RWPE1 (cell line): ENCODE measurements at regions not wholly inside any gene's neighbourhood (a gene's known extent, or its start where the extent isn't known, plus 50 kb on each side); places are given as distances from the start of the nearest gene placed in this dataset.

Experiments used
- CTCF ChIA-PET: fragments of 350-600 bp; sonication (Branson Sonifier 250); formaldehyde crosslinking; extraction: SDS; loops from one replicate; lab custom pipeline; 2021; lab: Yijun Ruan, JAX
- POLR2A ChIA-PET: fragments of 400-600 bp; formaldehyde crosslinking; extraction: SDS; loops from one replicate; lab custom pipeline; 2020; ENCODE audit warnings: antibody characterized with exemption; ENCODE audit not compliant: low non-redundant PET; lab: Yijun Ruan, JAX
- DNase-seq: peaks from one replicate; pipeline ENCODE4 v3.0.0; 2012; ENCODE audit warnings: low spot score
- H3K27ac ChIP-seq: fragments of 450-650 bp; 2 replicates; pipeline ENCODE4 v1.5.1; 2017
- CTCF ChIP-seq: fragments of 450-650 bp; conservative IDR thresholded peaks from 2 replicates; pipeline ENCODE4 v1.5.1; 2017; ENCODE audit warnings: low read depth, mild to moderate bottlenecking

DNA sequence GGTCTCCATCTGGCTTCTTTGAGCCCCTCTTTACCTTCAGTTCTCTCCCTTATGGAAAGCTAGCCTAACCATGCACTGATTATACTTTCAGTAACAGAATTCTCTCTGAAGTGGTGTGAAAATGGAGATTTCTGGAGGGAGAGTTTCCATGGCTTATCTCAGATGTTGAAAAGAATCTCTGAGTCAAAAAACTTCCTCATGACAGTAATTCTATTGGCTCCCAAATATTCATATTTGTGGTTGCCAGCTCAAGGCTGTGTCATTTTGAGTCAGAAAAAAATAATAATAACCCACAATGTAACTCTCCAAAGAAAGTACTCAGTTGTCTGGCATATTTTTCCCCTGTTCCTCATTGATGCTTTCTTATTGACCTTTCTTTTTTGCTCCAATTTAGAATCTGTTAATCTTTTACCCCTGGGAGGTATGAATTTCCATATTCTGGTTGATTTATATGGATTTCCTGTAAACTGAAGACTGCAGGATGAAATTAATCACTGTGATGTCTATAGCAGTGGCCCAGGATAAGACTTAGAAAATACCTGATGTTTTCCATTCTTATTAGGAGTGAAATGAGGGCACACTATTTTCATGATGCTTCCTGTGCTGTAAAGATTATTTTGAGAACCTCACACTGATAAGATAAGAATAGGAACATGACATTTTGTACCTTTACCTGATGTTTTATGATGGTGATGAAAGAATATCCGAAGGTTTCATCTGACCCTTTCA lies 149.5 kb upstream of the EPHA3 start:
- peak; percentile 27 for DNase-seq
- H3K27ac ChIP-seq, result no peak overlapping the region
- CTCF ChIA-PET, result interaction anchor here (0.6 kb wide), 2 partner anchors 362 to 1504 kb away, joined by 3 read pairs; no protein-coding TSS in a partner anchor
- no peak for TF ChIP-seq CTCF
- POLR2A ChIA-PET, result no interaction called here

GRCh38 chr3:88960019-88960418 lies 147.4 kb upstream of the EPHA3 start:
- no peak for DNase-seq
- TF ChIP-seq CTCF, result no peak
- H3K27ac ChIP-seq, result no peak overlapping the region
- CTCF ChIA-PET, result no interaction called here
- POLR2A ChIA-PET, result no interaction called here

DNA sequence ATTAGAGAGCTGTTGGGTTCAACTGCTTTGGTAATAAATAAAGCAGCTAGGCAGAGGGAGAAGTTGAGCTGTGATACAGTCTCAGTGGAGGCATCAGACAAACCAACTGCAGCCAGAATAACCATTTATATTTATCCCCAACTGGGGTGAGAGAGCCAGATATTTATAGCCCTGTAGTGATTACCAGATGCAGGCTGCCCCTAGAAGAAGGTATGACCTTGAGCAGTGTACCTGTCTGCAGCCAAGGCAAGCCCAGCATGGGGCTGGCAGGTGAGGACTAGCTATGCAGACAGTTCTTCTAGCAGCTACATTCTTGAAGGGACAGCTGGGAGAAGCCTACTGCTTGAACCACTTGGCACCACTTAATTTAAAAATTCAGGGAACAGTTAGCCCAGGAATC lies 144.4 kb upstream of the EPHA3 start:
- no peak overlapping the region for H3K27ac ChIP-seq
- CTCF ChIA-PET, result no interaction called here
- no peak for TF ChIP-seq CTCF
- DNase-seq, result no peak
- POLR2A ChIA-PET, result no interaction called here

DNA sequence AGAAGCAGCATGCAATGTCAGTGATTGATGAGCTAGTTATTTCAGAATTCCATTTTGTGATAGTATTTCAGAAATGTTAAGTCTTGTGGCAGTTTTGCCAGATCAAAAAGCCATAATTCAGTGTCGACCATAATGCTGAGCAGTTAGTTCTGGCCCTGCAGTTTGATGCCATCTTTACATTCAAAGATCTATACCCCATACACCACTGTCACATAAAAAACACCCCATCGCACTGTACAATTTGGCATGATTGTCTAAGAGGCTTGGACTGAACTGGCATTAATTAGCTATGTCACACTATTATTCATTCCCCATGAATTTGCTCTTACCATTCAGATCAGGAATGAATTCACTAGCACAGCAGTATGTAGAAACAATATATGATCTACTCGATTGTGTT lies 127.7 kb upstream of the EPHA3 start:
- no peak for DNase-seq
- POLR2A ChIA-PET, result no interaction called here
- no peak for TF ChIP-seq CTCF
- CTCF ChIA-PET, result no interaction called here
- no peak overlapping the region for H3K27ac ChIP-seq

DNA sequence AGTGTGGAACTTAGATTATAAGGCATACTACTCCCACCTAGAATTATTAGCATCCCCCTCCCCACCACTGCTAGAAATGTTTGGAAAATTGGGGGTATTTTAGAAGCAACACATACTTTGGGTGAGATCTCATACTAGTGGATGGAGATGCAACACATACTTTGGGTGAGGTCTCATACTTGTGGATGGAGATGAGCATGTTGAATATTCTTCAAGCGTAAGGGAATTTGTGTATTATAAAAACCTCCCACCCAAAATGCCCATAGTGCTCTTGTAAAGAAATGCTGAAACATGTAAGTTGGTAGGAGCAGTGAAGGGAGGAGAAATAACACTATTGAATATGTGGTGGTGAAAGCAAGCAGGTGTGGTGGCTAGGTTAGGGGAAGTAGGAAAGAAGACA lies 124.0 kb upstream of the EPHA3 start:
- POLR2A ChIA-PET, result no interaction called here
- CTCF ChIA-PET, result no interaction called here
- DNase-seq, result no peak
- TF ChIP-seq CTCF, result no peak
- no peak overlapping the region for H3K27ac ChIP-seq

DNA sequence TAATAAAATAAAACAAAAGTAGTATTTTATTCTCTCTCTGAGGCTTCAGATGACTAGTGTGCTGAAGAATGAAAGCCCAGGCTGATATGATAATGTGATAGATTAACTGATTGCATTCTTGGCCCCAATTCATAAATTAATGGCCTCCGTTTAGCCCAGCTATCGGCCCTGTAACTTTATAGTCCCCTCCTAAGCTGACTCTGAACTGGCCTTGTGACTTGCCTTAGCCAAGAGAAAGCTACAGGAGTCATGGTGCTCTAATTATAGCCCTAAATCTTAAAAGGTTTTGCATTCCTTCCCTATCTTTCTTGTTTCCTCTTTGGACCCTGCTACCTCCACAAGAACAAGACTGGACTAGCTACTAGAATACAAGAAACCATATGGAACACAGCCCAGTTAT lies 123.2 kb upstream of the EPHA3 start:
- DNase-seq, result no peak
- ChIA-PET POLR2A (no interaction called here), CTCF (no interaction called here)
- H3K27ac ChIP-seq, result no peak overlapping the region
- TF ChIP-seq CTCF, result no peak
